Fibroblast of gingiva (primary cell): ENCODE measurements at regions not wholly inside any gene's neighbourhood (a gene's known extent, or its start where the extent isn't known, plus 50 kb on each side); places are given as distances from the start of the nearest gene placed in this dataset.
A peak's percentile ranks its signal among the peaks of the same experiment; 100 is the strongest.

ENCODE experiments used
- DNase-seq: peaks from one replicate; pipeline ENCODE4 v3.0.0-alpha.2; 2011; ENCODE audit warnings: low read depth

- no peak for DNase-seq
Observed at GRCh38 chr12:115640929-115641328, 636.6 kb downstream of the MED13L start.

GRCh38 chr12:115639648-115640012 lies 637.9 kb downstream of the MED13L start:
- DNase-seq, result no peak

- DNase-seq, result no peak
Observed at GRCh38 chr12:115638733-115639647, 638.5 kb downstream of the MED13L start.

- no peak for DNase-seq
Observed at GRCh38 chr12:115636546-115636945, 640.9 kb downstream of the MED13L start.

- DNase-seq, result no peak
Observed at GRCh38 chr12:115632308-115632707, 645.2 kb downstream of the MED13L start.

GRCh38 chr12:115630136-115630535 lies 647.4 kb downstream of the MED13L start:
- DNase-seq, result no peak

GRCh38 chr12:115626210-115626609 lies 651.3 kb downstream of the MED13L start:
- DNase-seq, result no peak

- DNase-seq, result no peak
Observed at GRCh38 chr12:115623764-115624334, 653.6 kb downstream of the MED13L start.

- no peak for DNase-seq
Observed at GRCh38 chr12:115623275-115623674, 654.2 kb downstream of the MED13L start.

GRCh38 chr12:115620816-115621215 lies 656.7 kb downstream of the MED13L start:
- DNase-seq, result no peak

GRCh38 chr12:115619889-115620288 lies 657.6 kb downstream of the MED13L start:
- DNase-seq, result no peak

GRCh38 chr12:115619061-115619460 lies 658.4 kb downstream of the MED13L start:
- DNase-seq, result no peak

GRCh38 chr12:115618105-115618504 lies 659.4 kb downstream of the MED13L start:
- no peak for DNase-seq

GRCh38 chr12:115617391-115617790 lies 660.1 kb downstream of the MED13L start:
- no peak for DNase-seq

- DNase-seq, result no peak
Observed at GRCh38 chr12:115611477-115611876, 666.0 kb downstream of the MED13L start.

- DNase-seq, result no peak
Observed at GRCh38 chr12:115609347-115609746, 668.1 kb downstream of the MED13L start.

GRCh38 chr12:115606040-115606439 lies 671.5 kb downstream of the MED13L start:
- DNase-seq, result no peak

- DNase-seq, result no peak
Observed at GRCh38 chr12:115598871-115599811, 678.4 kb downstream of the MED13L start.

GRCh38 chr12:115597157-115597712 lies 680.3 kb downstream of the MED13L start:
- peak; percentile 40 for DNase-seq

- no peak for DNase-seq
Observed at GRCh38 chr12:115588131-115588530, 689.4 kb downstream of the MED13L start.

- DNase-seq, result no peak
Observed at GRCh38 chr12:115584156-115584555, 693.3 kb downstream of the MED13L start.

- no peak for DNase-seq
Observed at GRCh38 chr12:115583591-115583990, 693.9 kb downstream of the MED13L start.
